ENCODE measurements at regions not wholly inside any gene's neighbourhood (a gene's known extent, or its start where the extent isn't known, plus 50 kb on each side); places are given as distances from the start of the nearest gene placed in this dataset.

DNA sequence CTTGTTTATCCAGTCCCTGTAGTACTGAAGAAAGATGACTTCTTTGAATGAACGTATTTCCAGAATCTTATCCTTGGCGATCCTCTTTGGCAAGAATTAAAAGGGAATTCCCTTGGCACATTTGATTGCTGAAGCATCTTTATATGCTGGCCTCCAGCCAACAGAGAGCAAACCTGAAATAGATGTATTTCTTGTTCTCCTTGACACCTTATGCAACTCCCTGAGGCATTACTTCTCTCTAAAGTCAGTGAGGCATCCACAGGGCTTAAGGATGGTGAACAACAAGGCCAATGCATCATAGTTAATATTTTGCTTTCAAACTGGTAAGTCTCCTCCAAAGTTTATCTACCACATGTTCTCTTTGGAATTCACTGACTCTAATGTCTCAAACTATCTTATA is 450.9 kb upstream of the THRB start:
- DNase-seq = peak; percentile 17

DNA sequence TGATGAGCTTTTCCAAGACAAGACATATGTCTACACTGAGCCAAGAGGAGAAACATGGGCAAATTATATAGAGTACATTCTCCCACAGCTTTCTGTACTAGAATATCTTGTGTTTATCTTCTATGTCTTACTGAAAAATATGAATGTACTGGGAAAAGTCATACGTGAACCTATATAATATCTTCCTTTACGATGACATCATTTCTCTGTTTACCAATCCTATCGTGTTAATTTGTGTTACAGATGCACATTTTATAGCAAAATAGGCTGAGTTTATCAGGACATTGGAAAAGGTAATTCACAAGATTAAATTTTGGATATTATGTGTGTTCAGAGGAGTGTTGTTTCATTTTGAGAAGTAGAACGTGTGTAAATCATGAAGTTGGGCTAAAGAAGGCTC is 452.5 kb upstream of the THRB start:
- DNase-seq = no peak

DNA sequence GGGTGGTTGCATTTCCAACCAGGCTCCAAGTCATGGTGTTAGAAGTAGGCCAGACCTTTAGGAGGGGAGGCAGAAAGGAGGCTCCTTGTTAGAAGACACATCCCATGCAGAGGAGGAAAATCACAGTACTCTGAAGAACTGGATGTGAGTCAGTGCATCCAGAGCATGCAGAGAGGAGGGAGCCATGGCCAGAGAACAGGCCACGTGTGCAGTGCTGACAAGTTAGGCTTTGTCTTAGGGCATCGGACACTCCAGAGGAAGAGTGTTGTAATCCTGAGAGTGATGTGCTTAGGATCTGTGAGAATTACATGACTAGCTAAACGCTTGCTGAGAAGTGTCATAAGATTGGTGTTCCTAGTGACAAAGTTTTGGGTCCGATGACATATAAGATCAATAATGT is 456.5 kb upstream of the THRB start:
- no peak for DNase-seq

DNA sequence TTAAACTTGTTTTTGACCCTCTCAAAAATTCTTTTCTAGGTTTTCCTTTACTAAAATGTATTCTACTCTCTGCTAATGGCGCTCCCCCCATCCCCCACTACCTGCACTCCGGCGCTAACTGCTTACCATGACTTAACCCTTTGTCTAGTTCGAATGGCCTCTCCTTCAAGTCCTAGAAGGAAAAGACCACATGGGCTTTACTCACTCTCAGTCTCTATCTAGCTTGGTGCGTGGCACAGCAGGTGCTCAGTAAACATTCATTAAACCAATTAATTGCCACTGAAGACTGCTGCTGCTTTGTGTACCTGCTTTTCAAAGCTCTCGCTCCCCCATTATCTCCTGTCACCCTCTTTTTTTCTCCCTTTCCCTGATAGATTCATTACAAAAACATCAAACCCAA is 457.7 kb upstream of the THRB start:
- no peak for DNase-seq

DNA sequence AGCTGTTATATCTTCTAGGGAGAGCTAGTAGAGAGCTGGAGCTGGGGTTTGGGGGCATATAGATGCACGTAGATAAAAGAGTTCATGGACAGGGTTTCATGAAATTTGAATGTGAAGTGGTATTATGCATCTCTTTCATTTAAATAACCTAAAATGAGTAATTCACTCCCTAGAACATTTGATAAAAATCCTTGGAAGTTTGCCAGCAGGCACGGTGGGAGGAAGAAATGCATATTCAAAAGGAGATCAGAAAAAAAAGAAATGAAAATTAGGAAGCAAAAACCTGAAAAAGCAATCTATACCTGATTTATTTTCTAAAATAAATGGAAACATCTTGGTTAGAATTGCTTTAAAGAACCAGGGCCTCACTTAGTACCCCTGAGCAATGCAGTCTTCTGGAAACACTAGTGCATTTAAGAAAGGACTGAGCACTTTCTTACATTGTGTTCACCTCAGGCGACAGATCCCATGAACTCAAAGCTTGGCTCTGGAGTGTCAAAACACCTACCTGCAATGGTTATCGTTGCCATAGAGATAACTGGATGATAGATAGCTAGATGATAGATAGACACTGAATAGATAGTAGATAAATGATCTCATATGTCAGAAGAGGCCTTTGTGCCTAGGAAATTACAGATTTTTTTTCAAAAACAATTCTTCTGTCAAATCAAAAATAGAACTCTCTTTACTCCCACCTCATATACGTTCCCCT is 458.6 kb upstream of the THRB start:
- DNase-seq = peak; percentile 1

DNA sequence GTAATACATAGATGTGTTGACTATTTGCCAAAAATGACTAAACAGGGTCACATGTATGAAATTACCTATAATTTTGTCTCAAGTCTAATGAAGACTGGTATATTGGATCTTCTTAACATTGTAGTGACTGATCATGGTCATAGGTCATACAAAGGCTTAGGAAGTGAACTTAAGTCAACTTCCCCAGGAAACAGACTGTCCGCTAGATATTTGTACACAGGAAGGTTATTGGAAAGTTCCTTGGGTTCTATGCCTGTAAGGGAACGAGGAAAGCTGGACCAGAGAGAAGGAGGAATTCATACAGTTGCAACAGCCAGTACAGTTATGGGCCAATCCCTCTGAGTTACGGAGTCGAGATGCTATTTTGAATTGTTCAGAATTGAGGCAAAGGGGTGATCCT is 462.0 kb upstream of the THRB start:
- DNase-seq = no peak

DNA sequence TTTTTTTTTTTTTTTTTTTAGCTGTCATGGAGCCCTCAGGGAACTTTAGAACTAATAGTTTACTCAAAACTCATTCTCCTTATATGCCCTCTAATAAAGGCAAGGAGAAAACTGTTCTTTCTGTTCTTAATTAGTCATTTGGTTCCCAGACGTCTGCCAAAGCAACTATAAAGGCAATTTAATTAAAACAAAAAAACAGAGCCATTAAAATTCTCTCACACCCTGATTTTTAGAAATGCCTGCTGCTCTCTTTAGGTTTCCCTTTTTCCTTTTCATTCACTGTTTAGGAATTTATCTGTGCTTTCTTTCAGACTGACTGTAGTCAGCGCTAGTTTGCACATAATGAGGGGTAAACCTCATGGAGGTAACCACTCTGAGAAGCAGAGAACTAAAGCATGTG is 463.6 kb upstream of the THRB start:
- no peak for DNase-seq

DNA sequence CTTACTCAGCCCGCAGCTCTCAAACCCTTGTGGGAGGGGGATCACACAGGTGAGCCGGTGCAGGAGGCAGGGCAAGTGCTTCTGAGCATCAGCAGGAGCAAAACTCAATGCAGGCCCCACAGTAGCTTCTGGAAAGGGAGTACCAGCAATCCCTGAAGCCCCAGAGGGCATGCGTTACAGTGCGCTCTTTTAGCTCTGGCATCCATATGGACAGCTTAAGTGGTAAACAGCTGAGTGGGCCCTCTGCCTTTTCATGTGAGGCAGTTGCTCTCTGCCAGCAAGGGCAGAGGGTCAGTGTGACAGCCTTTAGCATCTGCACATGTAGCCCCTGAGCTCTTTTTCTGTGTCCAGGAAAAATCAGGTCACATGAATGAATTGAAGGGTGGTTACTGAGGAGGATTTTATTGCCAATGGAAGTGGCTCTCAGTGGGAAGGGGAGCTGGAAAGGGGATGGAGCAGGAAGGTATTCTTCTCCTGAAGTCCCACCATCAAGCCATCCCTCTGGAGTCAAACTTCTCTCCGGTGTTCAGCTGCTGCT is 464.3 kb upstream of the THRB start:
- DNase-seq = no peak

DNA sequence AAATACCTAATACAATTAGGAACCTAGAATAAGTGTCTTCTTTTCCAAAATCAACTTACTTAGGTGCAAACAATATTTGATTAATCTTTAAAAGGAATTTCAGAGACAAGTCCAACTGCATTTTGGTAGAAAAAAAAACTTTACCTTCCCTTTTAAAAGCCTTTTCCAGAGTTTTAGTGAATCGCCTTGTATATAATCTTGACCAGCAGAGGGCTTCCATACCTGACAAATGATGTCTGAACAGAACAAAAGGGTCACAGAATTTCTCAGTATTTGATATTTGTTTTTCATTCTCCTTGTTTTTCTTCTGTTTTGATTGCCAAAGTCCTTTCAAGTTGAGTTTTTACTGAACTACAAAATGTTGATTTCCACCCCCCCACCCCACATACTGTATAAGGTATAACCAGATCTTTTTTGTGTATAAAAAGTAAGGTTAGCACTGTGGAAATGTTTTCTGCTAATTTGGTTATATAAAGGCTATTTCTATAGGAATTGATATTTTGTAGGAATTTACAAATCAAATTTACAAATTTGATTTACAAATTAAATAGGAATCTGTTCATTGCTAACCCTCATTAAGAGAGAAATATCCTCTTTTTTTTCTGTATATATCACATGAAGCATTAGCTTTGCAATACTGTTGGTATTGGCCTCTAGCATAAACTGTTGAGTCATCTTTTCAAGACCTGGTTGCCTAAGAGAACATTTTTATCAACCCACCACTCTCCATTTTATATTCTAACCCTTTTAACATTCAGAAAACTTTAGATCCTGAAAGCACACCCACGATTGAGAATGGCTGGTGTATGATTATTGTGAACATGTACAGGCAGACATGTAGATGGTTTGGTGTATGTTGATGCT is 464.1 kb upstream of the RARB start:
- peak; percentile 25 for DNase-seq

DNA sequence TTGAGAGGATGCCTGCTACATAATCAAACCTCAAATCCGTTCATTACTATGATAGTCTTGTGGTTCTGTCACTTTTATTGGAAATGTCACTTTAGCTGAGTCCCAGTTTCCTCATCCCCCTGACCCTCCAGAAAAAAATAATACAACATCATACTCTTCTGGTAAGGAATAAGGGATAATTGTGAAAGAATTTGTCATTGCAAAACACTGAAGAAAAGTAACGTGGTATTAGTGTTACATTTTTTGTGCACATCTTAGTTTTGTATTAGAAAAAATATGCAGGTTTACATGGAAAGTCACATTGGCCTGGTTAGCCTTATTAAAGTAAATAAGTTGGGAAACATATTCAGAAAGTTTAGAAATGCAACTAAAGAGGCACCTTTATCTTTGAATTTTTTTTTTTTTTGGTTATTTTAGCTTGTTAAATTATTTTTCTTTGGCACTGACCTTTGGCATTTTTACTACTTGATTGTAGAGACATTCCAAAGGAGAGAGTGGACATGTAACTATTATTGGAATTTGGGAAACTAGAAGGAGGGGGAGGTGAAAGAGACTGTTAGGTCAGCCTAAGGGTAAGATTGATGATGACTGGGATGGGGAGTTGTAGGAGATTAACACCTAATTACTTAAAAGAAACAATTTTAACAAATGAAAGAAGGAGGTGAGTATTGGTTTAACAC is 462.2 kb upstream of the RARB start:
- DNase-seq = no peak

DNA sequence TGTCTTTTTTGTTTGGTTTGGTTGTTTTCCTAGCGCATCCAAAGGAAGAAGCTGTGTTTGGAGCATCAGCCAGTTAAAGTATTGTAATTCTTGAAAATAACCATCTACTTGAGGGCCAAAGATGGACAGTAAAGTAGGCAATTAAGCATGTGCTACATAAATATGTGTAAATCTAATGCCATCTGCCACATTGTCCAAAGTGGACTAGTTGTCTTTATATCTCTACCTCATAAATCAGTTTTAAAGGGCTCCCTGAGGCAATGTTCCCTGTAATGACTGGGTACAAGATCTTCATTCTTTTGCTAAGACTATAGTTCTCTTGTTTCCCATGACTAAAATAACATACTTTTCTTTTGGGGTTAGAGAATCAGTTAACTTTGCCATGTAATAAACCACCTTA is 460.0 kb upstream of the RARB start:
- no peak for DNase-seq

DNA sequence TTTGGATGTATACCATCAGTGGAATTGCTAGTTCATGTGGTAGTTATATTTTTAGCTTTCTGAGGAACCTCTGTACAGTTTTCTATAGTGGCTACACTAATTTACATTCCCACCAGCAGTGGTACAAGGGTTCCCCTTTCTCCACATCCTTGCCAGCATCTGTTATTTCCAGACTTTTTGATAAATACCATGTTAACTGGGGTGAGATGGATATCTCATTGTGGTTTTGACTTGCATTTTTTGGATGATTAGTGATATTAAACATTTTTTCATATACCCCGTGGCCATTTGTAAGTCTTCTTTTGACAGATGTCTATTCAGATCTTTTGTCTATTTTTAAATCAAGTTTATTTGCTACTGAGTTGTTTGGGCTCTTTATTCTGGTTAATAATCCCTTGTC is 455.6 kb upstream of the RARB start:
- no peak for DNase-seq

DNA sequence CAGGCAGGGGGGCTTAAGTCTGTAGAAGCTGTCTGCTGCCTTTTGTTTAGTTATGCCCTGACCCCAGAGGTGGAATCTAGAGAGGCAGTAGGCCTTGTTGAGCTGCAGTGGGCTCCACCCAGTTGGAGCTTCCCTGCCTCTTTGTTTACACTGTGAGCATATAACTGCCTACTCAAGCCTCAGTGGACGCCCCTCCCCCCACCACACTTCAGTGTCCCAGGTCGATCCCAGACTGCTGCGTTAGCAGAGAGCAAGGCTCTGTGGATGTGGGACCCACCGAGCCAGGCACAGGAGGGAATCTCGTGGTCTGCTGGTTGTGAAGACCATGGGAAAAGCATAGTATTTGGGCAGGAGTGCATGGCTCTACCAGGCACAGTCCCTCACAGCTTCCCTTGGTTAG is 446.8 kb upstream of the RARB start:
- no peak for DNase-seq

DNA sequence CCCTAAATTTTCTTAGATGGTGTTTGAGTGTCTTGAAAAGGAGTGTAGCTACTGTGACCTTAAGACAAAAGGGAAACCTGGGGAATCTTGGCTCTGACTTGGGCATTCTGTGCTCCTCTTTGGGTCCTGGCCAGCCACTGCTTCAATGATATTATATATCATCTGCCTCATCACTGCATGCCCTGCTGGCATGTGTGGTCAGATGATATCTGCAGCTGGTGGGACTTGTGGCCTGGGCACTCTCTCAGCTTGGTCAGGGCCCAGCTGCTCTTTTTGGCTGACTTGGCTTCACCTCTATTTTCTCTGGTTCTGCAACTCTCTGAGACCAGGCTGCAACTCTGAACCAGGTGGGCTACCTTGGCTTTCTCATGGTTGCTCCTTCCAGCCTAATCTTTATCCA is 446.1 kb upstream of the RARB start:
- DNase-seq = no peak

DNA sequence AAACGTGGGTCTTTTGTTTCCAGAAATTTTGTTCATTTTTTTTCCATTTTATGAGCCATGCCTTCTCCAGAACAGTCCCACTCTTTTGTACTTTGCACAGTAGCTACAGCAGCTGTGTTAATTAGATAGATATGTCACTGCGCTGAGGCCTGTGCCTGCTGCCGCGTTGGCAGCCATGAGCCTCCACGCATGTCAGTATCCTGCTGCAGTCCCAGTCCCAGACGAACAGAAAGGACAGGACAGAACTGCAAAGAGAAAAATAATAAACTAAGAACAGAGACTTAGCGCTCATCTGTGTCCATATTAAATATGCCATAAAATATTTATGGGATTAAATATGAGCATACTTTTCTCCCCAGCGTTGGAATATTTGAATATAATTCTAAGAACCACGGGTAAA is 442.4 kb upstream of the RARB start:
- DNase-seq = no peak

DNA sequence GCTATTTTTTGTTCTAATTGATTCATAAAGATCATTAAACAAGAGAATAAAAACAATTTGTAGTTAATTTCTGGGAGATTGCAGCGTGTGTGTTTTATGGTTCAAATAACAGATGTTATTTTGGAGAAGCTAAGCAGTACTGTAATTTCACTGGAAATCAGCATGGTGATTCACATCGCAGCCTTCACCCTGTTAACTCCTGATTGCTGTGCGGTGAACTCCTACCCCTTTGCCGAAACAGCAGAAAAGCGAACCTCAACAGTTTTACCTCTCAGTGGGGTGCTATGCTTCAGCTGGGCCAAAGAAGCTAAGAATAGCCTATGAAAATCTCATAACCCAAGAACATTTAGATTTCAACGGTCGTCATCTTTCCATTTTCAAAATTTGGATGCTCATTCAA is 441.5 kb upstream of the RARB start:
- DNase-seq = no peak

DNA sequence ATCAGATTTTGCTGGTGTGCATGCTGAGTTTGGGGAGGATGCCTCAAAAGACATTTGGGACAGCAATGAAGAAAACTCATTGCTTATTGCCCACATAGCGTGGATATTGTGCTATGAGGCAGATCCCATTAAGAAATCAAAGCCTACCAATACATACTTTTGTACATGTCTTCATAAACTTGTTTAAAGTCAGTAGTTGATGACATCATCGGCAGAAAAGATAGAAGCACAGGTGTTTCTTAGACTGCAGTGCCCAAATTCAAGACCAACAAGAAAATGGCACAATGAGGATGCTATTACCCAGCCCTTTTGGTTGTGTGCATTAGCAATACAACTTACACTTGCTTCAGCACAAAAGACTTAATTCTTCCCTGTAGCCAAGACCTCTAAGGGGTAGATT is 428.7 kb upstream of the RARB start:
- DNase-seq = no peak

DNA sequence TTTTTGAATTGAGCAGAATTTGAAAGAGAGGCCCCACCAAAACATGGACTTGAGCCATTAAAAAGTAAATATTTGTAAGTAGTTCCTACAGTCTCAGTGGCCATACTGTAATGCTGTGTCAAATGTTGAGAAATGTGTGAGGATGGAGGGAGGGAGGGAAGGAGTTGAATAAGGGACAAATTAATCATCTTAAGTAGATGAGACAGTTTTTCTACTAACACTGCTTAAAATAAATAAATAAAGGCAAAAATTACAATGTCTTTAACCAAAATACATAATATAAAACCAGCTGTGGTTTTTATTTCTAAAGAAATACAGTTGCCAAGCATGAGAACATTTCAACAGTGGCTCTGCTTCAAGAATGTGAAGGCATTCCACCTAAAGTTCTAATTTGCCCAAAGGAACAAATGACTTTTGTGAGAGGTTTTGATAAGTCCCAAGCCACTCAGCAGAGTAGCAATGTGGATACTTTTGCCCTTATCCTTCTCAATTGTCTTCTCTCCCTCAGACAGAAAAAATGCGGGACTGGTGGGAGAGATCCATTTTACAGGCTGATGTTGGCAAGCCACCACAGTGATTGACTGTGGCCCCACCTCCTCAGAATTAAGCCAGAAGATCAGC is 427.0 kb upstream of the RARB start:
- no peak for DNase-seq

DNA sequence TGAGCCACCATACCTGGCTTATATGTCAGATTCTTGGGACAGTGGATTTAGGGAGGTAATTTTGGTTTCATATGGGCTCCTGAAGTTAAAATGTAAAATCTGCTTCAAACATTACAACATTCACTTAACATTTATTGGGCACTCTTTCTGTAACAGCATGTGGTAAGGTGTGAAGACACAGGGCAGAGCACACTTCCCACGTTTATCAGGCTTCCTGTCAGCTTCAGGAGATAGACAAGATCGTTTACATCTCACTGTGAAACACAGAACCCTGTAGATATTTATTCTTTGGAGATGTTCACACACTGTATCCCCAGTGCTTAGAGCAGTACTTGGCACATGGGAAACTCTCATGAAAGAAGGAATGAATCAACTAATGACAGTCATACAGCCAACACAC is 426.0 kb upstream of the RARB start:
- DNase-seq = no peak

DNA sequence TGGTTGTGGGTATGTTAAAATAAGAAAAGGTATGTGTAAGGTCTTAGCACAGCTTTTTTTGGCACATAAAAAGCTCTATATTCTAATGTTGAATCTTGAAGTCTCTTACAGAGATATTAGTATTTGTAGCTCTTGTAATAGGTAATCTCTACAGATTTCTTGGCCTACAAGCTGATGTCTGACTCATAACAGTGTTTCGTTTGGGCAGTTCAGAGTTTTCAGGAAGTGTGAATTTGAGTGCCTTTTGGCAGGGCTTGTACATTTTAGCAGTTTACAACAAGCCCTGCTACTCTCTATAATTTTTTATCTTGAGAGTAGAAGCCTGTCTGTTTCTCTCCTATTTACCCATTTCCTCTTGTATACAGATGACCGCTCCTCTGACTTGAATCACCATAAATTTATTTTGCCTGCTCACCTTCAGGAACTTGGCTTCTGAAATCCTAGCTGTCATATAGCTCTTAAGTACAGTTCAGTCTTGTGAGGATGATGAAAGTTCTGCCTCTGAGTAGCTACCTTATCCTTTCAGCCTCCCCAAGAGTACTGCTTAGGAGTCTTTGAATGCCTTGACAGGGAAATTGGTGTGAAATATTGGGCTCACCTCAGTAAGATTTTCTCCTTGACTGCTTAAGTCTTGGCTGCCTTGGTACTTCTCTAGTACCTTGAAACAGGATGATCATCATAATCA is 419.9 kb upstream of the RARB start:
- DNase-seq = peak; percentile 10

DNA sequence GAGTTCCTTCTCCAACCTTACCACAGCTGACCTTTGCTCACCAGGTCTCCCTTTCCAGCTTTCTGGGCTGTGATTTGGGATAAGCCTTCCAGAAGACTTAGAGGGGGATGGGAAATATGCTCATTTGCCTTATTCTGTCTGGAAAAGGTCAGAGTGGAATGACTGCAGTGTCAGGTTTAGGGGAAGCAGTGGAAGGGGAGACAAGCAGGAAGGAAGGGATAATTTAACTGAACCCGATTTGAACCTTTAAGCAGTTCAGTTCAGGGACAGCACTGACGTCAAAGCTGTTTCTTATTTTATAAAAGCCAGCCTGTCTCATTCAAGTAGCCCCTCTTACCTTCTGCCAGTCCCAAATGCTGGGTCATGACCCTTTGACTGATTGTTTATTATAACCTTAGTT is 418.4 kb upstream of the RARB start:
- DNase-seq = no peak

DNA sequence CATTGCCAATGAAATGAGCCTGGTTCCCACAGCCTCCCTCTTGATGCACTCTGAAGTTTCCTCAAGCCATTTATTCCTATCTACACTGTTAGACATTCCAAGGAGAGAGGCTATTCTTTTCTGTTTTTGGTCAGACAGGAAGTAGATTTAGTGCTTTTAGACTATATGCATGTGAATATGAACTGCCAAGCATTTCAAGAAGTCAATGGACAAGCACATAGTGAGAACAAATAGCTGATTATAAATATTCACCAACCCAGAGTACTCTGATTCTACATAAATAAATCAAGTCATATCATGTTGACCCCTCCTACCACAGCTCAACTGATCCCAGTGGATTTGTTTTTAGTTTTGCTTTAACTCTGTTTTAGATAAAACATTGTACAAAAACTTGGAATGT is 412.5 kb upstream of the RARB start:
- DNase-seq = no peak

DNA sequence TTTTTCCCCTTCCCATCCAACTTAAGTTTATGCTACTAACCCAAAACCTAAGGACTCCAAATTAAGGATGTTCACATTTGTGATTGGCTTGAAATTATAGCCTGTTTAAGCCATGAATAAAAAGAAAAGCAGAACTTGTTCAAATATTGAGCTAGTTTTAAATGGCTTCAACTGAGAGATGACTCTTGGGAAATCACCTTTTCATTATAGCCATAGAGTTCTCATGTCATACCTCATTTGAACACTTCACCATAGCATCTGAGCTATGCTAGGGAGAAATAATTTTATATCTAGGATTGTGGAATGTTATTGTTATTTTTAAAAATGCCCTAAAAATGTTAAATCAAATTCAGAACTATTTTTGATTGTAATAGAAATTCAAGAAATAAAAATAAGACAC is 409.2 kb upstream of the RARB start:
- no peak for DNase-seq
